DND-41 (cell line): ENCODE measurements at regions not wholly inside any gene's neighbourhood (a gene's known extent, or its start where the extent isn't known, plus 50 kb on each side); places are given as distances from the start of the nearest gene placed in this dataset.
"Not testable (repeated sequence)": the region's sequence is repeated elsewhere in the genome, so short reads cannot be mapped to it uniquely, and the experiment has no call there.

Source experiments
- CTCF ChIP-seq: IDR thresholded peaks from 2 replicates; pipeline ENCODE4 v1.5.1; 2012; ENCODE audit warnings: borderline replicate concordance, low read length, moderate library complexity, mild to moderate bottlenecking; ENCODE audit not compliant: poor library complexity, severe bottlenecking; ENCODE audit errors: extremely low read depth
- EZH2 ChIP-seq: IDR thresholded peaks from 3 replicates; pipeline ENCODE4 v1.6.1; 2012; ENCODE audit warnings: borderline replicate concordance, low read depth, mild to moderate bottlenecking, moderate library complexity, low read length, inconsistent platforms; ENCODE audit not compliant: severe bottlenecking

GRCh38 chr14:105708251-105709134 lies 182.1 kb downstream of the TMEM121 start:
- not testable (repeated sequence) for TF ChIP-seq EZH2, CTCF
